ENCODE measurements at regions not wholly inside any gene's neighbourhood (a gene's known extent, or its start where the extent isn't known, plus 50 kb on each side); places are given as distances from the start of the nearest gene placed in this dataset.

DNA sequence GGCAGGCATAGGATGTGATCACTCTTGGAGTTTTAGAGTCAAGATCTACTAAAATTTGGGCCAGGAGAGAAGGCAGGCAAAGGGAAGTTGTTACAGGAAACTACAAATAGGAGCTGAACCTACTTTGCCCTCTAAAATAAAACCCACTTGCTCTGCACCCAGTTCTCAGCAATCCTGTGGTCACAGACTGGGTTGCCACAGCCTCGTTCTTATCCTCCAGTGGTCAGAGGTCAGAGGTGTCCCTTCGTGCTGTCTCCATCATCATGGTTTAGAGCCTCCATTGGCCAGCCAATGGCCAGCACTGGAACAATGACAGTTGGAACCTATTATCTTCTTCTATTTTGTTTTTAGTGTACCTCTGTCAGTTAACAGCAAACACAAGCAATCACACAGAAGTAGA lies 90.7 kb upstream of the TNP1 start:
- TF ChIP-seq PAX5 (IDR thresholded peaks at IDR 0.05; ENCODE audit: insufficient read depth, low read length, severe bottlenecking) (no peak), SPI1 (IDR thresholded peaks at IDR 0.05; ENCODE audit: low read depth, low read length) (no peak), POLR2AphosphoS5 (IDR thresholded peaks at IDR 0.05; ENCODE audit: low read depth, low read length) (no peak), POLR2A (IDR thresholded peaks at IDR 0.05; ENCODE audit: low read depth, low read length) (no peak), POU2F2 (IDR thresholded peaks at IDR 0.05; ENCODE audit: low read depth, low read length) (no peak), TAF1 (IDR thresholded peaks at IDR 0.05; ENCODE audit: low read depth, low read length) (no peak)
- DNase-seq (ENCODE audit: insufficient read length, low spot score) (no peak), FAIRE-seq (no peak)

DNA sequence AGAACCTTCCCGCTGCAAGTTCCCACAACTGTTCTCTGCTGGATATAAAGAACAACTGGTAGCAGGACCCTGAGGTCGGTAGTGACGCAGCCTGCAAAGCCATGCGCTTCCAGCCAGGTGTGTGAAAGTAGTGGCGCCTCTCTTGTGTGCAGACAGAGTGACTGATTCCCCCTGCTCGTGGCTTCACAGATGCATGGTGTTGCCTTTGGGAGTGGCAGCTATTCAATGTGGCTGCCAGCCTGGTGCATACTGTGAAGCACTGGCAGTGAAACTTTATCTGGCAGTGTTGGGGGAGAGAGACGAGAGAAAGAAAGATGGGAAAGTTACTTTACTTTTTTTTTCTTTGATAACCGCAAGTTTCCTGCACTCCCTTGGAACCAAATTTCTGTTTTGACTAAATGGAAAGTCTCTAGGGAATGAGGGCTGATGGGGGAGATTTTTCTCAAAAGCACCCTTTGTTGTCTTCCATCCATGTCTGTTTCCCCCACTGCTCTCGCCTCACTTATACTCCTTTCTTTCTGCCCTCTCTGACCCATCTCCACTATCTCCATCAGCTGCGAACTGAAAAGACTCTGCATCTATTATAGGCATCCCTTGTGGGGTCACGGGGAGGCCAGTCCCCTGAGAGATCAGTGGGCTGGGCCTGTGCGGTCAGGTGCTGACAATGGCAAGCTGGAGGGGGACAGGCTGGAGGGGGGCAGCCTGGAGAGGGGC lies 90.0 kb upstream of the TNP1 start:
- FAIRE-seq (no peak), DNase-seq (ENCODE audit: insufficient read length, low spot score) (no peak)
- no peak for TF ChIP-seq POLR2AphosphoS5 (IDR thresholded peaks at IDR 0.05; ENCODE audit: low read depth, low read length)
- no peak for TF ChIP-seq SPI1 (IDR thresholded peaks at IDR 0.05; ENCODE audit: low read depth, low read length)
- no peak for TF ChIP-seq POU2F2 (IDR thresholded peaks at IDR 0.05; ENCODE audit: low read depth, low read length)
- no peak for TF ChIP-seq PAX5 (IDR thresholded peaks at IDR 0.05; ENCODE audit: insufficient read depth, low read length, severe bottlenecking)
- TF ChIP-seq POLR2A (IDR thresholded peaks at IDR 0.05; ENCODE audit: low read depth, low read length) = no peak
- no peak for TF ChIP-seq TAF1 (IDR thresholded peaks at IDR 0.05; ENCODE audit: low read depth, low read length)

DNA sequence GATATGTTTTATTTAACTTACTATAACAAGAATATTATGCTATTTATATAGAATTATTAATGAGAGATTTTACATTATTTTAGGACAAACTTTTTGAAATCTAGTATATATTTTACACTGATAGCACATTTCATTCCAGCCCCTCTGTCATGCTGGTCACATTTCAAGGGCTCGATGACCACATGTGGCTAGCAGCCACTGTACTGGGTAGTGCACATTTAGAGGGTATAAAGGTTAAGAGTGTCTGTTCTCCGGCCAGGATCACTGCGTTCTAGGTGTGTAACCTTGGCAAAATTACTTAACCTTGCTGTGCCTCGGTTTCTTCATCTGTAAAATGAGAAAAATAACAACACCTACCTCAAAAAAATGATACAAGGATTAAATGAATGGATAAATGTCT lies 87.2 kb upstream of the TNP1 start:
- DNase-seq (ENCODE audit: insufficient read length, low spot score) = no peak
- no peak for FAIRE-seq
- no peak for TF ChIP-seq POLR2A (IDR thresholded peaks at IDR 0.05; ENCODE audit: low read depth, low read length)
- no peak for TF ChIP-seq TAF1 (IDR thresholded peaks at IDR 0.05; ENCODE audit: low read depth, low read length)
- TF ChIP-seq SPI1 (IDR thresholded peaks at IDR 0.05; ENCODE audit: low read depth, low read length) = no peak
- TF ChIP-seq POLR2AphosphoS5 (IDR thresholded peaks at IDR 0.05; ENCODE audit: low read depth, low read length) = no peak
- no peak for TF ChIP-seq POU2F2 (IDR thresholded peaks at IDR 0.05; ENCODE audit: low read depth, low read length)
- TF ChIP-seq PAX5 (IDR thresholded peaks at IDR 0.05; ENCODE audit: insufficient read depth, low read length, severe bottlenecking) = no peak

DNA sequence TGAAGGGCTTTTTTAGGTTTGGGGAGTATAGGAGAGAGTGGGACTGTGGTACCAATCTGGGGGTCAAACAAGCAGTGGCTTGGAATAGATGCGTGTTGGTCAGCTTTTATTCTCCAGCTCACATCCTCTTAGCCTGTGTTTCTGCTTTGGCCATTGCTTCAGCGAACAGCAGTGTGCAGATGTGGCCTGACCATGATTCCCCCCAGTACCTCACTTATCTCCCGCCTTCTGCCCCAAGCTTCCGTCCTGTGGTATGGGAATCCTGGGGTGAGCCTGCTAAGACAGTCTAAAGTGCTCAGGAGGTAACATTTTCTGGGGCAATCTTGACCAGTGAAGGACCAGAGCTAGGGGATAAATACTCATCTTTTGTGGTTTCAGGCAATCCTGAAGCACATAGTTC lies 84.9 kb upstream of the TNP1 start:
- no peak for FAIRE-seq

DNA sequence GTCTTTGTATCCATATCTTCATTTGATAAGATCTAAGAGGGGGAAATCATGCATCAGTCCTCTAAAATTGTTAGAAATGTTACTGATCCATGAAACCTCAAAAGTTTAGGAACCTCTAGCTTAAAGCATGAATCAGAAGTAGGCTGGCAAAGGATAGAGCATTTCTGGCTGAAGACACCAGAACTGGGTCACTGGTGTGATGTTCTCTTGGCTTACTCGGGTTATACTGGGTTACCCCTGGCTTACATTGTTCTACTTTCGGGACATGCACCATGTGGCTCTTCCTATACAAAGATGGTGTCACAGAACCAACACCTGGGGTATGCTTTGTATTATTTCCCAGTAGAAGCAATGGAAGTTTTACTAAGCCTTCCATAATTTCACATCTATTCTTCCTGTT lies 83.2 kb upstream of the TNP1 start:
- FAIRE-seq = no peak
- no peak for DNase-seq (ENCODE audit: insufficient read length, low spot score)
- TF ChIP-seq PAX5 (IDR thresholded peaks at IDR 0.05; ENCODE audit: insufficient read depth, low read length, severe bottlenecking) (no peak), TAF1 (IDR thresholded peaks at IDR 0.05; ENCODE audit: low read depth, low read length) (no peak), POLR2AphosphoS5 (IDR thresholded peaks at IDR 0.05; ENCODE audit: low read depth, low read length) (no peak), POLR2A (IDR thresholded peaks at IDR 0.05; ENCODE audit: low read depth, low read length) (no peak), SPI1 (IDR thresholded peaks at IDR 0.05; ENCODE audit: low read depth, low read length) (no peak), POU2F2 (IDR thresholded peaks at IDR 0.05; ENCODE audit: low read depth, low read length) (no peak)

More for the DNA sequence above, 84.9 kb upstream of the TNP1 start:
- TF ChIP-seq PAX5 (IDR thresholded peaks at IDR 0.05; ENCODE audit: insufficient read depth, low read length, severe bottlenecking) (no peak), TAF1 (IDR thresholded peaks at IDR 0.05; ENCODE audit: low read depth, low read length) (no peak), POLR2AphosphoS5 (IDR thresholded peaks at IDR 0.05; ENCODE audit: low read depth, low read length) (no peak), SPI1 (IDR thresholded peaks at IDR 0.05; ENCODE audit: low read depth, low read length) (no peak), POLR2A (IDR thresholded peaks at IDR 0.05; ENCODE audit: low read depth, low read length) (no peak), POU2F2 (IDR thresholded peaks at IDR 0.05; ENCODE audit: low read depth, low read length) (no peak)
- DNase-seq (ENCODE audit: insufficient read length, low spot score) = no peak

DNA sequence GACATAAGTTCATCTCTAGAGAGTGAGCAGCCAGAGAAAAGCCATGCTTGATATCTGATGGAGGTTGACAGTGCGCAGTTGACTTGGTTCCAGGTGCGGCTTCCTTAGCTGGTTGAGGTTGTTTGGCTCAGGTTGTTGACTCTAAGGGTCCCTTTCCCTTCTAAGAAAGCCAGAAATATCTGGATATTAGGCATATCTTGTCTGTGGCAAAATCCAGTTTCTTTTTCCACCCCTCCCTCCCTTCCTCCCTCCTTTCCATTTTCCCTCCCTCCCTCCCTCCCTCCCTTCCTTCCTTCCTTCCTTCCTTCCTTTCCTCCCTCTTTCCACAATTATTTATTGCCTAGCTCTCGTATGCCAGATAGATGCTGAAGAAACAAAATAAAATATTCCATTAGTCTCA lies 82.6 kb upstream of the TNP1 start:
- TF ChIP-seq PAX5 (IDR thresholded peaks at IDR 0.05; ENCODE audit: insufficient read depth, low read length, severe bottlenecking) = no peak
- no peak for TF ChIP-seq TAF1 (IDR thresholded peaks at IDR 0.05; ENCODE audit: low read depth, low read length)
- TF ChIP-seq SPI1 (IDR thresholded peaks at IDR 0.05; ENCODE audit: low read depth, low read length) = no peak
- TF ChIP-seq POU2F2 (IDR thresholded peaks at IDR 0.05; ENCODE audit: low read depth, low read length) = no peak
- no peak for TF ChIP-seq POLR2AphosphoS5 (IDR thresholded peaks at IDR 0.05; ENCODE audit: low read depth, low read length)
- no peak for TF ChIP-seq POLR2A (IDR thresholded peaks at IDR 0.05; ENCODE audit: low read depth, low read length)
- DNase-seq (ENCODE audit: insufficient read length, low spot score) (no peak), FAIRE-seq (no peak)

DNA sequence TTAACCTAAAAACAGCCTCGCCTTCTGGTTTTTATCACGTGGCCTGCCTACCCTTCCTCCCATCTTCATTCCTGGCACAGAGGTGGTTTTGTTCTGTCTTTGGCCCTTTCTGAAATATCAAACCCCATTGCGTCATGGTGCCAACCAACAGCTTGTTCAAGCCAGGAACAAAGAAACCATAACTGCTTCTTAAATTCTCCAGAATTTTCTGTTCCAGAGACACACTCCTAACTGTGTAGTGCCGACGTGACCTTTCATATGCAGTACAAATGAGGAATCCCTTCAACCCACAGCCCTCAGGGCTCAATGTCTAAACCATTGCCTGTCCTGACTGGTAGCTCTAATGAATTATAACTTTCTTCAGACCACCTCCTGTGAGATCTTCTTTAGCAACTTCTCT lies 82.2 kb upstream of the TNP1 start:
- no peak for TF ChIP-seq PAX5 (IDR thresholded peaks at IDR 0.05; ENCODE audit: insufficient read depth, low read length, severe bottlenecking)
- FAIRE-seq = no peak
- DNase-seq (ENCODE audit: insufficient read length, low spot score) = no peak

DNA sequence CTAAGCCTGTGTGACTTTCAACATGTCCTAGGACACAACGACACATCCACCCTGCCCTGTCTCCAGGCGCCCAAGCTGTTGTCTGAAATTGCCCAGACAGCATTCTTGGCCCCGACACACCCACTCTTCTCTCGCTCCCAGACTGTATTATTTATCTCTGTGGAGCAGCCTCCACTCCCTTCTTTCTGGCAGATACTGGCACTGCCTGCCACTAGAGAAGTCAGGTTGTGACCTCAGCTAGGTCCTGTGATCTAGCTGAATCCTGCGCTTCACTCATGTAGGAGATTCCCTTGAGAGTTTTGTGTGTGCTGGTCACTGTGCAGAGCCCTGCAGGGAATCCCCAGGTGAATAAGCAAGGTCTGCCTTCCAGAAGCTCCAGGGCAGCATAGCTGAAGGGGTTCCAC lies 77.1 kb upstream of the TNP1 start:
- FAIRE-seq (no peak), DNase-seq (ENCODE audit: insufficient read length, low spot score) (no peak)
- no peak for TF ChIP-seq POLR2A (IDR thresholded peaks at IDR 0.05; ENCODE audit: low read depth, low read length)
- no peak for TF ChIP-seq TAF1 (IDR thresholded peaks at IDR 0.05; ENCODE audit: low read depth, low read length)
- TF ChIP-seq PAX5 (IDR thresholded peaks at IDR 0.05; ENCODE audit: insufficient read depth, low read length, severe bottlenecking) = no peak
- no peak for TF ChIP-seq SPI1 (IDR thresholded peaks at IDR 0.05; ENCODE audit: low read depth, low read length)
- no peak for TF ChIP-seq POLR2AphosphoS5 (IDR thresholded peaks at IDR 0.05; ENCODE audit: low read depth, low read length)
- no peak for TF ChIP-seq POU2F2 (IDR thresholded peaks at IDR 0.05; ENCODE audit: low read depth, low read length)

DNA sequence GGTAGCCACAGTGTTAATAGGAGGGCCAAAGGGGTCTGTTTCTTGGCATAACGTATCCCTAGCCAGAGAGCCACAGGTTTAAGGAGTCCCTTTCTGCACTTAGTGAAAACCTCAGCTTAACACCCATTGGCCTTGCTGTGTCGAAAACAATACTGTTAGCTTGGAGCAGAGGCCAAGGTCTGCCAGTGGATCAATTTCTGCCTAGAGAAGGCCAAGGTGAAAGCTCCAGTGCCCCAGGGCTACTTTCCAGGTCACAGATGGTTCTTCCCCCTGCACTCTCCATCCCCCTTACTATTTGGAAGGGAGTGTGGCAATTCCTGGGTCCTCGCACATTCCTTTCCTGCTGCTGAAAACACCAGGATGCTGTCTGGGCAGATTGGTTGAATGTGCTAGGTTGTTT lies 74.8 kb upstream of the TNP1 start:
- no peak for FAIRE-seq
- TF ChIP-seq SPI1 (IDR thresholded peaks at IDR 0.05; ENCODE audit: low read depth, low read length) (no peak), PAX5 (IDR thresholded peaks at IDR 0.05; ENCODE audit: insufficient read depth, low read length, severe bottlenecking) (no peak), POLR2AphosphoS5 (IDR thresholded peaks at IDR 0.05; ENCODE audit: low read depth, low read length) (no peak), TAF1 (IDR thresholded peaks at IDR 0.05; ENCODE audit: low read depth, low read length) (no peak), POU2F2 (IDR thresholded peaks at IDR 0.05; ENCODE audit: low read depth, low read length) (no peak), POLR2A (IDR thresholded peaks at IDR 0.05; ENCODE audit: low read depth, low read length) (no peak)
- DNase-seq (ENCODE audit: insufficient read length, low spot score) = no peak

DNA sequence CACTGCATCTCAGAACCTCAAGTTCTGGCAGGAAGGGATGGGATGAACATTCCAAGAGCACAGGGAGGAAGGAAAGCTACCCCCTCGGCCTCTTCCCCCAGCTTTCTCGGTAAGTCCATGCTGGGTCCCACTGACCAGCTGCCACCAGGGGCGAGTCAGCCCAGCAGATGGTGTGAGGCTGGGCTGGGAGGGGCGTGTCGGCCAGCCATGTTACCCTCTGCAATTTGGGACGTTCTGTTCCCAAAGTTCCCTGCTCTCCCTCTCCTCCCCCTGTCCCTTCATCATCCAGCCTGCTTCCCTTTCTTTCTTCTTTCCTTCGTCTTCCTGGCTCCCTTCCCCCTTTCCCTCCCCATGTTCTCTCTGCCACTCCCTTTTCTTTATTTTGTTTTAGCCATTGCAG lies 74.3 kb upstream of the TNP1 start:
- no peak for TF ChIP-seq SPI1 (IDR thresholded peaks at IDR 0.05; ENCODE audit: low read depth, low read length)
- no peak for TF ChIP-seq POLR2A (IDR thresholded peaks at IDR 0.05; ENCODE audit: low read depth, low read length)
- TF ChIP-seq POLR2AphosphoS5 (IDR thresholded peaks at IDR 0.05; ENCODE audit: low read depth, low read length) = no peak
- TF ChIP-seq PAX5 (IDR thresholded peaks at IDR 0.05; ENCODE audit: insufficient read depth, low read length, severe bottlenecking) = no peak
- no peak for TF ChIP-seq POU2F2 (IDR thresholded peaks at IDR 0.05; ENCODE audit: low read depth, low read length)
- no peak for TF ChIP-seq TAF1 (IDR thresholded peaks at IDR 0.05; ENCODE audit: low read depth, low read length)
- DNase-seq (ENCODE audit: insufficient read length, low spot score) (no peak), FAIRE-seq (no peak)
